ENCODE measurements at regions not wholly inside any gene's neighbourhood (a gene's known extent, or its start where the extent isn't known, plus 50 kb on each side); places are given as distances from the start of the nearest gene placed in this dataset.

- Histone ChIP-seq H3K4me1 (peaks cover 7% of the 10 kb centered on the region), H3K4me3 (no peak overlapping the region), H3K27ac (replicated peaks) (no peak overlapping the region), H3K9me3 (replicated peaks) (no peaks in the 10 kb centered on the region), H3K27me3 (ENCODE audit: low read depth) (peaks cover 64% of the 10 kb centered on the region), H3K36me3 (no peaks in the 10 kb centered on the region)
- intact Hi-C loops (cut with micrococcal nuclease): no loop called here
- TF ChIP-seq, protein P1, sequence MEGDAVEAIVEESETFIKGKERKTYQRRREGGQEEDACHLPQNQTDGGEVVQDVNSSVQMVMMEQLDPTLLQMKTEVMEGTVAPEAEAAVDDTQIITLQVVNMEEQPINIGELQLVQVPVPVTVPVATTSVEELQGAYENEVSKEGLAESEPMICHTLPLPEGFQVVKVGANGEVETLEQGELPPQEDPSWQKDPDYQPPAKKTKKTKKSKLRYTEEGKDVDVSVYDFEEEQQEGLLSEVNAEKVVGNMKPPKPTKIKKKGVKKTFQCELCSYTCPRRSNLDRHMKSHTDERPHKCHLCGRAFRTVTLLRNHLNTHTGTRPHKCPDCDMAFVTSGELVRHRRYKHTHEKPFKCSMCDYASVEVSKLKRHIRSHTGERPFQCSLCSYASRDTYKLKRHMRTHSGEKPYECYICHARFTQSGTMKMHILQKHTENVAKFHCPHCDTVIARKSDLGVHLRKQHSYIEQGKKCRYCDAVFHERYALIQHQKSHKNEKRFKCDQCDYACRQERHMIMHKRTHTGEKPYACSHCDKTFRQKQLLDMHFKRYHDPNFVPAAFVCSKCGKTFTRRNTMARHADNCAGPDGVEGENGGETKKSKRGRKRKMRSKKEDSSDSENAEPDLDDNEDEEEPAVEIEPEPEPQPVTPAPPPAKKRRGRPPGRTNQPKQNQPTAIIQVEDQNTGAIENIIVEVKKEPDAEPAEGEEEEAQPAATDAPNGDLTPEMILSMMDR (IDR thresholded peaks at IDR 0.05; ENCODE audit: borderline replicate concordance): no peak
- DNase-seq: no peak
These were observed 118.7 kb upstream of the B3GAT1 start for GRCh38 chr11:134530636-134531326.

GRCh38 chr11:134529212-134530096 is 117.4 kb upstream of the B3GAT1 start:
- intact Hi-C loops (cut with micrococcal nuclease): no loop called here
- no peak for DNase-seq
- Histone ChIP-seq H3K27ac (replicated peaks) (no peak overlapping the region), H3K4me1 (peaks cover 7% of the 10 kb centered on the region), H3K4me3 (no peak overlapping the region), H3K27me3 (ENCODE audit: low read depth) (peaks cover 64% of the 10 kb centered on the region), H3K9me3 (replicated peaks) (no peaks in the 10 kb centered on the region), H3K36me3 (no peaks in the 10 kb centered on the region)
- TF ChIP-seq, protein P1 (IDR thresholded peaks at IDR 0.05; ENCODE audit: borderline replicate concordance): no peak

DNA sequence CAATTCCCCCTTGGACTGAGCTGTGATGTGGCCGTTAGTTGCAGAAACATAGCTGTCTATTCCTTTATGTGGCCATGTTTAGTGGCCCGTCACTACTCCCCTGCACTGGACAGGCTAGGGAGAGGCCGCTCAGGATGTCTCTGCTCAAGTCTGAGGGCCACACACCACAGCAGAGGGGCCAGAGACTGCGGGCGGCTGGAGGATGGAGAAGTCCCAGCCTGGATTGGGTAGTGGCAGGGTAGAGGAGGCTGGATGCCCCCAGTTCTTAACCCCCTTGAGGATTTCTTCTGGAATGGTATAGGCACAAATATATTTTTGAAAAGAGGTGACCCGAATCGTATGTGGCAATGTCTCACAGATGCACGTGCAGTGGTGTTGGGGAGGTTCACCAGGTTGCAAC is 116.4 kb upstream of the B3GAT1 start:
- intact Hi-C loops (cut with micrococcal nuclease): no loop called here
- Histone ChIP-seq H3K4me3 (no peak overlapping the region), H3K36me3 (no peaks in the 10 kb centered on the region), H3K27me3 (ENCODE audit: low read depth) (peaks cover 55% of the 10 kb centered on the region), H3K4me1 (peaks cover 7% of the 10 kb centered on the region), H3K27ac (replicated peaks) (no peak overlapping the region), H3K9me3 (replicated peaks) (no peaks in the 10 kb centered on the region)
- TF ChIP-seq, protein P1 (IDR thresholded peaks at IDR 0.05; ENCODE audit: borderline replicate concordance): no peak
- no peak for DNase-seq

DNA sequence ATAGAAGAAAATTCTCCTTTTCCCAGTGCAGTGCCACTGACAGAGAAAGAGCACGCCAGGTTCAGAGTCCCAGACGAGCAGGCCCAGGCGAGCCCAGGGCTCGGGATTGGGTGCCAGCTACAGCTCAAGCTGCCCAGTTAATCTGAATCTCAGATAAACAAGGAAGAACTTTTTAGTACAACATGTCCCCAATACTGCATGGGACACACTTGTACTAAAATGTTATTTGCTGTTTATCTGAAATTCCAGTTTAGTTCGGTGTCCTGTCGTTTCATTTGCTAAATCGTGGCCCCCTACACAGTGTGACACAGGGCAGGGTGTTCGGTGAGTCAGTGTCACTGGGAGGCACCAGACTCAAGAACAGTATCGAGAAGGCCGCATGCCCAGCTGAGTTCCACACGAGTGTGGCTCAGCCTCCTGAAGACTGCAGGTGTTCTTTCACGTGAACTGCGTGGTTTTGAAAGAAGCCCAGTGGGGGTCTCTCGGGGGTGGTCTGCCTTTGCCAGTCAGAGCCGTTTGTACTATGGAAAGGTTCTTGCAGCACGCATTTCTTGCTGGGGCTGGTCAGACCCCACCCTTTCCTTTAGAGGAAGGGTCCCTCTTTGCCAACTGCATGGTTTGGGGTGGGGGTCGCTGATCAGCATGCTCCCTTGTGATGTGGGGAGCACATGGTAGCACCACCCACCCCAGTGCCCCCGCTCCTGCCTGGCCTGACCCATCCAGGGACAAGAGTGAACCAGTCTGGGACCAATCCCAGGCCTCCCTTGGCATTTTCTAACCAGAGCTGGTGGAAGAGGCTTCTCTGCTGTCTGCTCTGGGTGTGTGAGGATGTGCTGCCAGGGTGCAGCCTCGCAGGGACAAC is 115.6 kb upstream of the B3GAT1 start:
- intact Hi-C loops (cut with micrococcal nuclease): no loop called here
- Histone ChIP-seq H3K36me3 (no peaks in the 10 kb centered on the region), H3K27ac (replicated peaks) (no peak overlapping the region), H3K9me3 (replicated peaks) (no peaks in the 10 kb centered on the region), H3K27me3 (ENCODE audit: low read depth) (peaks cover 58% of the 10 kb centered on the region), H3K4me1 (peaks cover 7% of the 10 kb centered on the region), H3K4me3 (no peak overlapping the region)
- TF ChIP-seq, protein P1 (IDR thresholded peaks at IDR 0.05; ENCODE audit: borderline replicate concordance): no peak
- no peak for DNase-seq

Data from left ventricle myocardium inferior (tissue), 1 donor.